ENCODE measurements at regions not wholly inside any gene's neighbourhood (a gene's known extent, or its start where the extent isn't known, plus 50 kb on each side); places are given as distances from the start of the nearest gene placed in this dataset.

DNA sequence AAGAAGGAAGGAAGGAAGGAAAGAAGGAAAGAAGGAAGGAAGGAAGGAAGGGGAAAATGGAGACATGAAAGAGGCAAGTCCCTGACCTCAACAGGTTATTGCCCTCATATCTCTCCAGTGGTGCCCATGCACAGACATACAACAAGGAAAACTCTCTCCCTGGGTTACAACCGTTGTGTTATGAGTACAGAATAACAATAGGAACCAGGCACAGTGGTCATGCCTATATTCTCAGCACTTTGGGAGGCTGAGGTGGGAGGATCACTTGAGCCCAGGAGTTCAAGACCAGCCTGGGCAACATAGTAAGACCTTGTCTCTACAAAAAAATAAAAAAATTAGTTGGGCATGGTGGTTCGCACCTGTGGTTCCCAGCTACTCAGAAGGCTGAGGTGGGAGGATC is 139.4 kb upstream of the HMGA2 start:
- Histone ChIP-seq H3K4me1 (replicated peaks in 1 of 2; ENCODE audit: control insufficient read depth in 2 of 2, insufficient read depth in 2 of 2, low read length in 2 of 2) (peaks cover 0 to 10% of the 10 kb centered on the region in 2 experiments; a peak in 2 of 5 replicates), H3K9me3 (replicated peaks; ENCODE audit: control insufficient read depth, insufficient read depth, low read depth, low read length) (no peaks in the 10 kb centered on the region), H3K27me3 (ENCODE audit: control insufficient read depth in 2 of 2, insufficient read depth in 2 of 2, low read length in 2 of 2) (no peaks in the 10 kb centered on the region), H3K27ac (ENCODE audit: extremely low read depth, low read depth, low read length) (no peak overlapping the region), H3K4me2 (ENCODE audit: insufficient read depth, low read length) (no peak overlapping the region), H3K4me3 (no peak overlapping the region), H3K9ac (ENCODE audit: insufficient read depth in 1 of 2, low read depth in 2 of 2, low read length in 2 of 2) (no peak overlapping the region), H4K20me1 (replicated peaks; ENCODE audit: control insufficient read depth, insufficient read depth, low read length) (no peaks in the 10 kb centered on the region), H3K79me2 (ENCODE audit: control insufficient read depth, insufficient read depth, low read length) (no peaks in the 10 kb centered on the region), H3K36me3 (ENCODE audit: control insufficient read depth, insufficient read depth, low read length) (no peaks in the 10 kb centered on the region), H2AFZ (ENCODE audit: low read depth, low read length) (no peak overlapping the region), H3K9me1 (ENCODE audit: control insufficient read depth, insufficient read depth, low read length) (no peaks in the 10 kb centered on the region)
- intact Hi-C loops (cut with micrococcal nuclease) (loop anchor here (1.0 to 10.0 kb wide), 3 partner anchors 82 to 370 kb away; no protein-coding TSS in a partner anchor), in situ Hi-C loops (cut with MboI) (no loop called here)
- 33% methylated on average over 2 of the region's 2 CpGs for WGBS (ENCODE audit: insufficient coverage, low coverage, missing lambda C conversion rate)
- BruUV-seq (replicated peaks): no TSS peak
- no peak for TF ChIP-seq KDM4B (IDR thresholded peaks at IDR 0.05; ENCODE audit: borderline replicate concordance in 2 of 2, low read depth in 1 of 2)
- TF ChIP-seq, protein P1, sequence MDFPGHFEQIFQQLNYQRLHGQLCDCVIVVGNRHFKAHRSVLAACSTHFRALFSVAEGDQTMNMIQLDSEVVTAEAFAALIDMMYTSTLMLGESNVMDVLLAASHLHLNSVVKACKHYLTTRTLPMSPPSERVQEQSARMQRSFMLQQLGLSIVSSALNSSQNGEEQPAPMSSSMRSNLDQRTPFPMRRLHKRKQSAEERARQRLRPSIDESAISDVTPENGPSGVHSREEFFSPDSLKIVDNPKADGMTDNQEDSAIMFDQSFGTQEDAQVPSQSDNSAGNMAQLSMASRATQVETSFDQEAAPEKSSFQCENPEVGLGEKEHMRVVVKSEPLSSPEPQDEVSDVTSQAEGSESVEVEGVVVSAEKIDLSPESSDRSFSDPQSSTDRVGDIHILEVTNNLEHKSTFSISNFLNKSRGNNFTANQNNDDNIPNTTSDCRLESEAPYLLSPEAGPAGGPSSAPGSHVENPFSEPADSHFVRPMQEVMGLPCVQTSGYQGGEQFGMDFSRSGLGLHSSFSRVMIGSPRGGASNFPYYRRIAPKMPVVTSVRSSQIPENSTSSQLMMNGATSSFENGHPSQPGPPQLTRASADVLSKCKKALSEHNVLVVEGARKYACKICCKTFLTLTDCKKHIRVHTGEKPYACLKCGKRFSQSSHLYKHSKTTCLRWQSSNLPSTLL (IDR thresholded peaks at IDR 0.05): no peak
- TF ChIP-seq XRCC4 (IDR thresholded peaks at IDR 0.05; ENCODE audit: extremely low read depth, insufficient read depth, insufficient read length): no peak
- TF ChIP-seq HDAC1 (IDR thresholded peaks at IDR 0.05): no peak
- no peak for TF ChIP-seq MCM7 (IDR thresholded peaks at IDR 0.05)
- no peak for TF ChIP-seq GATAD2A (IDR thresholded peaks at IDR 0.05)
- TF ChIP-seq, protein P2, sequence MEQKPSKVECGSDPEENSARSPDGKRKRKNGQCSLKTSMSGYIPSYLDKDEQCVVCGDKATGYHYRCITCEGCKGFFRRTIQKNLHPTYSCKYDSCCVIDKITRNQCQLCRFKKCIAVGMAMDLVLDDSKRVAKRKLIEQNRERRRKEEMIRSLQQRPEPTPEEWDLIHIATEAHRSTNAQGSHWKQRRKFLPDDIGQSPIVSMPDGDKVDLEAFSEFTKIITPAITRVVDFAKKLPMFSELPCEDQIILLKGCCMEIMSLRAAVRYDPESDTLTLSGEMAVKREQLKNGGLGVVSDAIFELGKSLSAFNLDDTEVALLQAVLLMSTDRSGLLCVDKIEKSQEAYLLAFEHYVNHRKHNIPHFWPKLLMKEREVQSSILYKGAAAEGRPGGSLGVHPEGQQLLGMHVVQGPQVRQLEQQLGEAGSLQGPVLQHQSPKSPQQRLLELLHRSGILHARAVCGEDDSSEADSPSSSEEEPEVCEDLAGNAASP (IDR thresholded peaks at IDR 0.05): no peak
- TF ChIP-seq ZNF253 (CRISPR knock-in tag; conservative IDR thresholded peaks at IDR 0.05): no peak
- no peak for TF ChIP-seq STAT5B (CRISPR knock-in tag; IDR thresholded peaks at IDR 0.05)
- TF ChIP-seq PTRF (tag; IDR thresholded peaks at IDR 0.05): no peak
- no peak for TF ChIP-seq ZNF507 (tag; conservative IDR thresholded peaks at IDR 0.05)
- TF ChIP-seq ZNF57 (CRISPR knock-in tag; IDR thresholded peaks at IDR 0.05): no peak
- ChIA-PET CTCF (ENCODE audit: low intra/inter-chr PET ratio) (interaction anchor here (0.9 to 1.6 kb wide), 2 partner anchors 82 to 119 kb away, joined by 4 to 7 read pairs; no protein-coding TSS in a partner anchor), POLR2A (interaction anchor here (0.6 kb wide), 1 partner anchor 448 kb away, joined by 3 read pairs; no protein-coding TSS in a partner anchor)
- no peak for FAIRE-seq
- no peak for DNase-seq (ENCODE audit: extremely low read depth in 1 of 4, low spot score in 3 of 4)
- ATAC-seq: no peak
